Muscle of back (tissue), 3 donors: ENCODE measurements at regions not wholly inside any gene's neighbourhood (a gene's known extent, or its start where the extent isn't known, plus 50 kb on each side); places are given as distances from the start of the nearest gene placed in this dataset.
A peak's percentile ranks its signal among the peaks of the same experiment; 100 is the strongest.

Source experiments
- DNase-seq, 3 donors: peaks; one replicate each; pipeline versions ENCODE4 v3.0.0 to v3.0.0-alpha.2; 2013

DNA sequence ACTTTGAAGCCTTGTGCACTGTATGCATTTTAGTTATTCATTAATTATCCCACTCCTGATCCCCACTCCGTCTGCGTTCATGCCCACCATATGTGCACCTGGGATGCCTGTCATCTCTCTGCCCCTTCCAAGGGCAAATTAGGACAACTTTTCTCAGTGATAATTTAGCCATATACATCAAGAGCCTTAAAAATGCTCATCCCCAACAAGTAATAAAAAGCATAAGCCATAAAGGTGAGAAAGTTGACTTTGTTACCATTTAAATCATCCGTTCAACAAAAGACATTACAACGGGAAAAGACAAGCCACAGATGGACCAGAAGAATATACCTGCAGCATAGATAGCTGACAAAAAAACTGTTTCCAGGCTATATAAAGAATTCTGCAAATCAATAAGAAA, 131.4 kb upstream of the LINGO1 start:
- DNase-seq: no peak

DNA sequence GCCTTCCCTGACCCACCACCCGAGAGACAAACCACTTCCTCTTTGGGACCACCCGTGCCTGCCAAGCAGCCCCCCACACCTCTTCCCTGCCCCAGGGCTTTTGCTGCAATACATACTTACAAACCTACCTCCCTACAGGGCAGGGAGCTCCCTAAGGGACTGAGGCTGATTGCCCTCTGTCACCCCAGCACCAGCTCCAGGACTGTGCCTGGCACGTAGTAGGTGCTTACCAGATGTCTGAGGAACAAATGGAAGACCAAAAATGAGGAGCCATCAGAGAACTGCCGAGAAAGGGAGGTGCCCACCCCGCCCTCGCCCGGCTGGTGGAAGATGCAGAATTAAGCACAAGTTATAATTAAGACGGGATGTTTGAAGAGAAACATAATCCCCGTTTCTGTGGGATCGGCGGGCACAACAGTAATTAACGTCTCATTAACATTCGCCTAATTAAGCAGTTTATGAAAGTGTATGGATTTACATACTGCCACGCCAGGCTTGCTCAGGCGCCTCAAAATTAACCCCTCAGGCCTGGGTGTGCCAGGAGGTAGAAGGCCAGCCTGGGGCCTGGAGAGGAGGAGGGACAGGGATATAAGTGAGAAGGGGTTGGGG, 130.1 kb upstream of the LINGO1 start:
- no peak for DNase-seq

DNA sequence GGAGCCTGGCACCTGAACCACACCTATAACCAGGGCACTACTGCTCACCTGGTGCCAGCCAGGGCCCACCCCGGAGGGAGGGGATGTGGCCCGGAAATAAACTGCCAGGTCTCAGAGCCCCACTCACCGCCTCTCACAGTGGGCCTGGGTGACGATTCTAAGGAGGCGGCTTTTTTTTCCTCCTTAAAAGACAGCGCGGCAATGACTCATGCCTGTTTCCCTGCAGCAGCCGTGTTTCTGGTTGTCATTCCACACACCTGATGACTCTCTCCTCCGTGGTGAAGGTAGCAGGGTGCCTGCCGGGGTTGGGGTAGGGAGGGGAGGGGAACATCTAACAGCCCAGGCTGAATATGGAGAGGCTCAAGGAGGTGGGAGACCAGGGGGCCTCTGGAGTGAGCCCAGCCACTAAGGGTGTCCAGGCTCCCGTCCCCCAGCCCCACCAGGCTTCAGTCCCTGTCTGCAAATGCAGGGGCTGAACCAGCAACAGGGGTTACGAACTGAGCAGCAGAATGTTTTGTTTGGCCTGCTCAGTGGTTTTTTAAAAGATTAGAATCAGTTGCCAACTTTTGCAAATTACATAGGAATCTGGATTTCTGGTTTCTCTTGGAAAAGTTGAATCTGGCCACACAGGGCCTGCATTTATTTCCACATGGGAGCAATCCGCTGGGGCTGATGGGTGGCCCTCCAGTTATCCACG, 127.3 kb upstream of the LINGO1 start:
- no peak for DNase-seq

DNA sequence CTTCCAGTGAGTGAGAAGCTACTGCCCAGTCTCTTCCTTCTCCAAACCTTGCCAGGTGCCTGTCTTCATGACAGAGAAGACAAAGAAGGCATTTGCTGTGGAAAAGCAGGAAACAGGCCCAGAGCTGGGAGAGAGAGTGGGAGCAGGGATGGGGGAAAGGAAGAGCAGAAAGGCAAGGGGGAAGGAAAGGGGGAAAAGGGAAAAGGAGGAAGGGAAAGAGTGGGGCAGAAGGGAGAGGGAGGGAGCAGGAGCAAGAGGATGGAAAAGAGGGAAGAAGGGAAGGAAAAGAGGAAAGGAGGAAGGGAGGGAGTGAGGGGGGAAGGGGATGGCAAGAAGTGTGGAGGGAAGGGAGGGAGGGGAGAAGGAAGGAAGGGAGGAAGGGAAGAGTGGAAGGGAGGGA, 121.2 kb upstream of the LINGO1 start:
- no peak for DNase-seq

DNA sequence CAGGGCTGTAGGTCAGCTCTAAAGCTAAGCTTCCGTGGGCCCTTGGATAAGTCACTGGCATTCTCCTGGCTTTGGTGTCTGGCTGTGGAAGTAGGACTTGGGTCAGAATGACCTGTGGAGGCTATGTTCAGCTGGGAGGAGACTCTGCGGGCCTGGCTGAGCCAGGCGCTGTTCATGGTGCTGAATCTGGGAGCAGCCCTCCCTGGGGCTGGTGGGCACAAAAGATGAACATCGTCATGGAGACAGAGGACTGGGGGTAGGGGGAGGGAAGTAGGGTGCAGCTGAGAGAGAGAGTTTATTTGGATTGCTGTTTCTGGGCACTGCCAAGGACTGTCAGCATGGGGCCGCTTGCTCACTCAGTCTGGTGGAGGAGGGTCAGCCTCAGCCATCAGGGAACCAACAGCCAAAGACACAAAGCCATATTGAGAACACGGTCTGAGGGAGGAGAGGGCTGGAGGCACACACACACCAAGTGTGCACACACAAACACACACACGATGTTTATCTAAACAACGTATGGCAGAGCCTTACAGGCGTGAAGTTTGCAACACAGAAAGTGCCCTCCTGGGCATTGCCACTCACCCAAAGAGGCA, 120.7 kb upstream of the LINGO1 start:
- DNase-seq: peak; percentile 10 to 72 (median 53)

DNA sequence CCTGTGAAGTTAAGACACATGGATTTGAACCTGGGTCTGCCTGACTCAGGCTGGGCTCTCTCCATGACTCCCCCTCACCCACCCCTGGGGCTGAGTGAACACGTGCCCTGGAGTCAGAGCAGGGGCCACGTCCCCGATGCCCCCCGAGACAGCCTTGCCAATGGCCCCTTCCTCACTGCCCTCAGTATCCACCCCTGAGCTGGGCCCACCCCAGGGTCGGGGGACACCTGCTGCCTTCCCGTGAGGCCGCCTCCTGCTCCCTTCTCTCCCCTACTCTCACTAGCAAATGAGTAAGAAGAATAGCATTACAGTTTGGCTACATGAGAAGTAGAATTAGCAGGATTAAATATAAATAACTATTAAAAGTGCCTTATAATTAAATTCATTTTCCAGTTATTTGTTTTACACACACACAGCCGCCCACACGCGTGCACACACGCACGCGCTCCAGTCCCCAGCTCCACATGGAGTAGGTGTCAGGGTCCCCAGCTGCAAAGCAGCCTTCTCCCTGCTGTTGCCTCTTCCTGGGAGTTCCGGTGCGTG, 117.4 kb upstream of the LINGO1 start:
- DNase-seq: no peak

DNA sequence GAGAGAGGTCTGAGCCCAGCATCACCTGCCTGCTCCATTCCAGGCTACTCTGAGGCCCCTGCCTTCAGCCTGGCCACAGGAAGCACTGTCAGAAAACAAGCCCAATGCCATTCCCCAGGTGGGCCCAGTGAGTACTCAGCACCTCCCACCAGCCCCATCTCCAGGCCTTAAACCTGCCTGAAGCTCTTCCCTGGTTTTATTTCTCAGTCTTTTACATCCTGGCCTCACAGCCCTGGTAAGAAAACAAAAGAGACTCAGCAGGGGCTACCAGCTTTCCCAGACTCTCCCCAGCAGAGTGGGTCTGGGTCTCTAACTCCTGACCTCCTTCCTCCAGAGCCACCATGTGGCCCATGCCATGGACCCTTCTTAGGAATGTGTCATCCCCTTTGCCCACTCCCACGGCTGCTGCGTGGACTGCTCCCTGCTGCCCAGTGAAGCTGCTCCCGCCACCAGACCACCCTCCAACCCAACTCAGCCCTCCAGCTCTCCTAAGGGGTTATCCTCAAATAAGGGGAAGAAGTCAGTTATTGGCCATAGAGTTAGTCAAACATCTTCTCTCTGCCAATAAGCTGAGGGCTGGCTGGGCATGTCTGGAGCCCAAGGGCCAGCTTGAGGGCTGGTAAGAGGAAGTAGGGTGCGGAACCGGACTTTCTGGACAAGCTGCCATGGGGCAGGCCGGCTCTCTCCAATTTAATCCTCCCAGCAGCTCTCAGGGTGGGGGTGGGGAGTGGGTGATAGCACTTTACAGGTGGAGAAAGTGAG, 116.7 kb upstream of the LINGO1 start:
- no peak for DNase-seq

DNA sequence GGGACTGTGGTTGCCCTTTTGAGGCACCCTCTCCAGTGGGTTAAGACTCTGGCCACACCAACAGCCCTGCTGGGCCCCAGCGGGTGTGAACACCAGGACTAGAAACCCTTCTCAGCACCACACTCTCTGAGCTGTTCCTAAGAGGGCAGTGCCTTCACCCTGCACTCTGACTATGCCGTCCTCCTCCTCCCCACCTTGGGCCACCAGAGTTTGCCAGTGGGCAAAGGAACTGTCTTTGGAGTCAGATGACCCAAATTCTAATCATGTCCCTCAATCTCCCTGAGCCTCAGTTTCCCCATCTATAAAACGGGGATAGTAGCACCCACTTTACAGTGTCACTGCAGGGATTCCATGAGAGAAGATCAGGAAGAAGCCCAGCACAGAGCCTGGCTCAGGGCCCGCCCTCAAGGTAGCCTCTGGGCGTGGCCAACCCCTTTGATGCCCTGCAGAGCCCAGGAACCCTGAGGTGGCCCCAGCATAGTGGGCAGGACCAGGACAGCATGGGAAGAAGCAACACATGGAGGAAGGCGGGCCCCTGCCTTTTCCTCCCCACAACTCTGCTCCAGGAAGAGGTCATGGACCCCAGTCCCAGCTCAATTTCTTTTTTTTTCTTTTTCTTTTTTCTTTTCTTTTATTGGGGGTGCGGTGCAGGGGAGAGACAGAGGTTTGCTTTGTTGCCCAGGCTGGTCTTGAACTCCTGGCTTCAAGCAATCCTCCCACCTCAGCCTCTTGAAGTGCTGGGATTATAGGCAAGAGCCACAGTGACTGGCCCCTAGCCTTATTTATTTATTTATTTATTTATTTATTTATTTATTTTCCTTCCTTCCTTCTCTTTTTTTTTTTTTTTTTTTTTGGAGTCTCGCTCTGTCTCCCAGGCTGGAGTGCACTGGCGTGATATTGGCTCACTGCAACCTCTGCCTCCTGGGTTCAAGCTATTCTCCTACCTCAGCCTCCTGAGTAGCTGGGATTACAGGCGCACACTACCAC, 115.7 kb upstream of the LINGO1 start:
- DNase-seq: no peak

DNA sequence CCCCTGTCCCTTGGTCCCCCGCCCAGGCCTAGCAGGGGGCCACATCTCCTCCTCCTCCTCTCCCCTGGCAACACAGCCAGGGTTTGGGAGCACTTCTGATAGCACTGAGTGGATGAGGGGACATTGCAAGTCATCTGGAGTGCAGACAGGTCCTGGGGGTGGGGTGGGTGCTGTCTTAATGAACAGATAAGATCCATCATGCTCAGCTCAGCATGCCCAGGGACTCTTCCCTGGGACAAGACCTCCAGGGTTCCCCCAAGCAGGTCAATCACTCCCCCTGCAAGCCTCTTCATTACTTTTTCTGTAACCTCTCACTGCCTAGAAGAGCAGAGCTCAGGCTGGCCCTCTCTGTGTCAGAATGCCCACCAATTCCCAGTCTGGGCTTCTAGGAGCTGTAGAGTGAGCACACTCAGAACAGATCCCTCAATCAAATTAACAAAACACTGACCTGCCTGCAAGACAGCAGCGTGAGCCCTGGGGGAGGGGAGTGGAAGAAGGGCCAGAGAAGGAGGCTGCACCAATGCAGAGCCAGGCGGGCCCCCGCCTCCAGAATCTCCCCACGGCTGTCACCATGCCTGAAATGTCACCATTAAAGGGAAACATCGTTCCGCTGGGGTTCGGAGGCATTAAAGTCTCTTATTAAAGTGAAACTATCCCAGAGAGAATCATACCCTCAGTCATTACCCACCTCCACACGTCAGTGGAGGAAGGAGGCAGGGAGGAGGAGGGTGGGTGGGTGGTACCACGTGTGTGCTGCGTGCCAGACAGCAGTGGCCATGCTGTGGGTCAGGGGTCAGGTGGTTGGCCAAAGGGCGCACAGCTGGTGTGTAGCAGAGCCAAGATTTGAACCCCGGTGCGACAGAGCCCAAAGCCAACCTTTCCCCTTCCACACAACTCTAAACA, 114.7 kb upstream of the LINGO1 start:
- no peak for DNase-seq

DNA sequence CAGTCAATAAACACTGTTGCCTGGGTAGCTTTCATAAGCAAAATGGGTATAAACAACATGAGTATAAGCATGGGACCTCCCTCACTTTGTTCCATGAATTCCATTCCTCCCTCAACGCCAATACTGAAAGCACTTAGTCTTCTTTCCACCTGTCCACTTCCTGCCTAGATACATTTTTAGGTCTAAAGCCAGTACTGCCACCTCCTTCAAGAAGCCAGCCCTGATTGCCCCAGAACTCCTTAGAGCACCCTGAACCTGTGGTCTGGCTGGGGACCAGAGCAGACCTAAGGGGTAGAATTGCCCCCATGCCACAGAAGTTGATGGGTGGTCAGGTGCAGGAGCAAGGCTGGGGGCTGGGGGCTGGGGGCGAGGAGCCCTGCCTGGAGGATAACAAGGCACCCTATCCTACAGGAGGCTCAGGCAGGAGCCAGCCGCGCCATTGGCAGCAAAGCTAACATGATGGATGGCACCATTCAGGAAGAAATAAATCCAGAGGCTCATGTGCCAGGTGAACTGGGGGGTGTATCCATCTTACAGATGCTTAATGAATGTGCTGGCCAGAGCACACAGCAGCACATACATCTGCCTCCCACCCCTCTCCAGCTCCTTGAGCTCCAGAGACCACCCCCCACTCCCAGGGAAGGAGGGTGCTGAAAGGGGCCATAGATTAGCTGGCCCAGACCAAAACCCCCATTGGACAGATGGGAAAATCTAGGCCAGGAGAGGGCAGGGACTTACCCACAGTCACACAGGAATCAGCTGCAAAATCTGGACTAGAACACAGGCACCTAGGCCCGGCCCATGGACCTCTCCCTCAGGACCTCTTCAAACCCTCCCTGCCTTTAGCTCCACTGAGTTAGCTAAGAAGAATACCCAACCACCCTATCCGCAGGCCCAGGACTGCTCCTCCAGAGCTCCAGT, 113.8 kb upstream of the LINGO1 start:
- no peak for DNase-seq

DNA sequence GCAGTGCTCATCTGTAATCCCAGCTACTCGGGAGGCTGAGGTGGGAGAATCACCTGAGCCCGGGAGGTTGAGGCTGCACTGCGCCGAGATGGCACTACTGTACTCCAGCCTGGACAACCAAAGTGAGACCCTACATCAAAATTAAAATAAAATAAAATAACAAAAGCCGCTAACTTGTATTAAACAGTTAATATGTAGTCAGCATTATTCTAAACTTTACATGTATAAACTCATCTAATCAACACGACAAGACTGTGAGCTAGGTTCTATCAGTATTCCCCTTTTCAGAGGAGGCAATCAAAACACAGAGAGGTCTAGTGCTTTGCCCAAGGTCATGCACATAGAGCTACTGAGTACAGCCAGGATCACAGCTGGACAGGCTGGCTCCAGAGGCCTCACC, 111.7 kb upstream of the LINGO1 start:
- no peak for DNase-seq

DNA sequence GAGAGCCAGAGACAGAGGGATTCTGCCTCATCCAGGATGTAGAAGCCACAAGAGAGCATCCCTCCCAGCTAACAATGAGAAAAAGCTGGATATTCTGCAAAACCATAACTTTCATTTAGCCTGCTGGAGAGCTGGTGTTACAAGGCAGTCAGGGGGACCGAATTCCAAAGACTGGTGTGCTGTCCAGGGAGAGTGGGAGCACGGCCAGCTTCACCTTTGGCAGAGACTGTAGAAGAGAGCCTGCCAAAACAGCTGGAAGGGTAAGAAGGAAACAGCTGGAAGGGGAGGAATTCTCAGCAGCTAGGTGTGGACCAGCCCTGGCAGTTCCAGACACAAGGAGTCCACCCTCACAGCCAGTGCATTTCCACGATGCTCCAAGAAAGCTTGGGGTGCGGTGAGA, 109.9 kb upstream of the LINGO1 start:
- no peak for DNase-seq

DNA sequence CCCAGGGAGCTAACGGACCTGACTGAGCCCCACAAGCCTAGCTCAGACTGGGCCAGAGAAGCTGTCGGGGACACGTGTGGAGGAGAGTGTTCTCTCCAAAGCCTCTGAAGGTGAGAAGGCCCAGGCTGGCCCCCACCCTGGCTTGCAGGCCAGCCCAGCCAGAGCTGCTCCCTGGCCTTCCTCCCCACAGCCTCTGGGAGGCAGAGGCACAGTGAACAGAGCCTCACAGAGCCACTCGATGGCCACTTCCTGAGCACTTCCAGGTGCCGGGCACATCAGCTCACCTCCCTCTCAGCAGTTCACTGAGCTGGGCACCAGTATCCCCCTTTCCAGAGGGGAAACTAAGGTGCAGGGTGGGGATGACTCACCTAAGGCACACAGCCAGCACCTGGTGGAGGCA, 109.4 kb upstream of the LINGO1 start:
- no peak for DNase-seq

DNA sequence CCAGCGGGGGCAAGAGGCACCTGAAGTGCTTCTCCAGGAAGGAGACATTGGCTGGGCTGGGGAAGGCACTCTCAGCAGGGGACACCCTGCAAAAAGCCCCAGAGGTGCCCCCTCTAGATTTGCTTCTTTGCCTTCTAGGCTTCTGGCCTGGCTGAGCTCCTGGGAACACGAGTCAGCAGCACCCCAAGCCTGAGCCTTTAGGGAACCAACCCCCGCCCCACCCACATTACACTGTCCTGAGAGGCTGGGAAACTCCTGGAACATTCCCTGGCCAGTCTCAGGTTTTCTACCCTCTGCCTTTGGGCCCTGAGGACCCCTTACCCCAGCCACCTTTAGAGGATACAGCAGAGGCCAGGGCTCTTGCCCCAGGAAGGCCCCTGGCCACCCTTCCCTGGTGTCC, 108.4 kb upstream of the LINGO1 start:
- DNase-seq: no peak

DNA sequence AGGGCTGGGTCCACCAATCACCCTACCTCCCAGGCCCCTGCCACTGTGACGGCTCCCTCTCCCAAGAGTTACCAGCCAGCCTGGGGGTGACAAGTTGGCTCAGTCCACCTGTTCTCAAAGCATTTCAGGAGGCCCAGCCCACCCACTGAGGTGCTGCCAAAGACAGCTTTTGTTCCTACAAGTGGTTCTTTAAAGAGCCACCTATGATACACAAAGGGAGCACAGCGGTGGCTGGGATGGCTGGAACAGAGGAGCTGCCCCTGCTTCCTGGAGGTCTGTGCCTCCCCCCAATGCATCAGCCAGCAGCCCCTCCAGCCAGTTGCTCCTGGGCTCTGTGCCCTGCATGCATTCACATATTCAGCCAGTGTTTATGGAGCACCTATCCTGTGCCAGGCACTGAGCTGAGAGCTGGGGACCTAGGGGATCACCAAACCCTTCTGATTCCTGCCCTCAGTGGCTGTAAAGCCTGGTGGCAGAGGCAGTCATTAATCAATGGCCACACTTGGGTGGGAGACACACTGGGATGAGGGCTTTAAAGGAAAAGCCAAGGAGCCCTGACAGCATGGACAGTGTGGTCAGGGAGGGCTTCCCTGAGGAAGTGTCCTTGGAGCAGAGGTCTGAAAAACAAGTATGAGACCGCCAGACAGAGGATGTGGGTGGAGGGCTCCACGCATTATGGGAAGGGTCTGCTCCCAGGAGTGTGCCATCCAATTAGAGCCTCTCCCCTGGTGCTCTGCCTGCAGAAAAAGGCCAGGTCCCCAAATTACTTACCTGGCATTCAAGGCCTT, 107.1 kb upstream of the LINGO1 start:
- no peak for DNase-seq

DNA sequence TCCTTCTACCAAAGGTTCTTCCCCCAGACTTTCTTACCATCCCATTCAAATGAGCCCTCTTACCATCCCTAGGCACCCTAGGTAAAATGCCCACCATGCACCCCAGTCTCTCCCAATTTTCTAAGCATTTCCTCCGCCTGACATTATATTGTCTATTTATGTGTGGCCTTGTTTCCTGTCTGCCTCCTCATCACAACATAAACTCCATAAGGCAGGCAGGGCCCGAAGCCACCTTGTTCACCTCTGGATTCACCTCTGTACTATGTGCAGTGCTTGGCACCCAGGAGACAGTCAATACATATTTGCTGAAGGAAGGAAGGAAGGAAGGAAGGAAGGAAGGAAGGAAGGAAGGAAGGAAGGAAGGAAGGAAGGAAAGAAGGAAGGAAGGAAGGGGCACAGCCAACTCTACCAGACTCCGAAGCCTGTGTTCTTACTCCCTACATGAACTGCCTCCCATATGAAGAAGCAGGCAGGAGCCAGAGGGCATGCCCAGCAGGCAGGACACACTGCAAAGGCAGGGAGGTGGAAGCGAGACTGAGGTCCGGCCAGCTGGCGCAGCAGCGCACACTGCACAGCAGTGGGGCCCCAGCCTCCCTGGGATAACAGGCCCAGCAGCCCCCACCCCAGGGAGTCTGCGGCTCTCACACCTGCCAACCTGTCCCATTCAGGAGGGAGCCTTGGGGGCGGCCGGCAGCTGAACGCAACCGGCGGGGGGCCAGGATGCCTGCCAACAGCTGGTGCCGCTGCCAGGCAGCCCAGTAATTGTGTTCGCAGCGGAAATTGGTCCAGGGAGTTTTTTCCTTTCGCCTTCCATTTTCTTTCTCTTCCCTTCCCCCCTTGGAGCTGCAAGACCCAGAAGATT, 106.0 kb upstream of the LINGO1 start:
- no peak for DNase-seq

DNA sequence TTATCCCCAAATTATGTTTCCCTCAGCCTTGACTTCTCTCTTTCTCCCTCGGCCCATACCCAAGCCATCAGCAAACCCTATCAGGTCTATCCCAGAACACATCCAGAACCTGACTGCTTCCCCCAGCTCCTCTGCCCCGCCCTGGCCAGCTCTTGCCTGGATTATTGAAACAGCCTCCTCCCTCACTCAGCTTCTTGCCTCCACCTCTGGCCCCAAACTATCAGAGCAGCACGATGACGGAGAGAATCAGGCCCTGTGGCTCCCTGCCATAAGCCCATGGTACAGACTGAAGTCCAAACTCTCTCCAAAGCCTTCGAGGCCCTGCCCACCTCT, 105.3 kb upstream of the LINGO1 start:
- DNase-seq: no peak
